Stimulated activated CD4-positive, alpha-beta T cell treated with anti-CD3 and anti-CD28 coated beads, Interleukin-12 subunit alpha, Interleukin-12 subunit beta, amount 100 ng/mL, for 4 hours (primary cell): ENCODE measurements at regions not wholly inside any gene's neighbourhood (a gene's known extent, or its start where the extent isn't known, plus 50 kb on each side); places are given as distances from the start of the nearest gene placed in this dataset.
A peak's percentile ranks its signal among the peaks of the same experiment; 100 is the strongest.
"Not testable (repeated sequence)": the region's sequence is repeated elsewhere in the genome, so short reads cannot be mapped to it uniquely, and the experiment has no call there.

ENCODE experiments used
- DNase-seq: peaks from one replicate; pipeline ENCODE4 v3.0.0-alpha.2; 2020

DNA sequence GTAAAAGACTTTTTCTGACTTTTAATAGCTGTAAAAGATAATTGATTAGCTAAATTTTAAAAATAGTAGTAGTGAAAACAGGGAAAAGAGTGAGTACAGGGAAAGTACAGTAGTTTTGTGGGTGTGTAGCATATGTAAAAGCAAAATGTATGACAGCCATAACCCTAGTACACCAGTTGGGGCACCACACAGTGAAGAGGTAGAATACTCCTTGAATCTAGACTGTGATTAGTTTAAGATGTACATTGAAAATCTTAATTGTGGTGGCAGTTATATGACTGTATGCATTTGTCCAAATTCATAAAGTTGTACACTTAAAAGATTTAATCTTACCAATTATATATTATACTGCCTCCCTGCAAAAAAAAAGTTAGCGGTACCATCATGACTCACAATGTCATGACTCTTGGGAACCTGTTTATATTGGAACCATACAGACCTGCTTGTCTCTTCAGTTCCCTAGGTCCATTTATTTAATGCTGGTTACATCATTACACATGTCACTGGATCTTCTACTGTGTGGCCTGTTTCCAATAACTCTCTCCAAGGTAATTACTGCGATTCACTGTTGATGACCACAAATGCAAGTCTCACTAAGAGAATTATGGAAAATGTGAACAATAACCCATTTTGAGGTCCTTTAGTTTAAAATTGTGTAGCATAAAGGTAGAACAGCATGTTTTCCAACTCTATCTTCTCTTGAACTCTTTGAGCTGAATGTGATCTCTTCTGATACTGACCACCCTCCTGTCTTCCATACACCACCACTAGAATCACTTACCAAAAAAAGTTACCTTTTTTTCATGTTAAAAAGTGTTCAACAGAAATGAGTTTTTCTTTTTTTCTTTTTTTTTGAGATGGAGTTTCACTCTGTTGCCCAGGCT lies 264.2 kb upstream of the AMIGO2 start:
- DNase-seq: no peak

DNA sequence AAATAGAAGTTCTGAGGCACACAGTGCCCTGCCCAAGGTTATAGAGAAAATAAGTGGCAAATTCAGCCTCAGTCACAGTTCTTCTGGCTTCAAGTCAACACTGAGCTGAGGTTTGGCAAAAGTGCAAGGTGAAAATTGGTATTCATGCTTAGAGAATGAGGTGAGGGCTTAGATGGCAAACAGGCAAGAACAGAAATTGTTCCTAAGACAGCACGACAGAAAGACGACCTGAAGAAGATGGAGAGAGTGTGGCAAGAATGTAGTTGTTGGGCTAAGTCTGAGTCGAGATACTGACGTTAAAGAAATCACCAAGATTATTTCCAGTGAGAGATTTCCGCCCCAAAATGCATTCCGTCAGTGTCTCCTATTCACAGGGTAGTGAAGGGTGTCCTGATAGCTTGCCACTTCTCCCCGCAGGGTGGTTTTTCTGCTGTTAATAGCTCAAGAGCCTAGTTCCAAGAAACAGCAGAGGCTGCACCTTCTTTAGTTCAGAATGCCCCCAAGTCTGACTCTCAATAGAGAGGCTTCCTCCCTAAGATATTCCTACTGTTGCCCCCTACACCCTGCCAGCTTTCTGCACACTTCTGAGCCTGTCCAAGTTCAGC lies 260.8 kb upstream of the AMIGO2 start:
- no peak for DNase-seq

DNA sequence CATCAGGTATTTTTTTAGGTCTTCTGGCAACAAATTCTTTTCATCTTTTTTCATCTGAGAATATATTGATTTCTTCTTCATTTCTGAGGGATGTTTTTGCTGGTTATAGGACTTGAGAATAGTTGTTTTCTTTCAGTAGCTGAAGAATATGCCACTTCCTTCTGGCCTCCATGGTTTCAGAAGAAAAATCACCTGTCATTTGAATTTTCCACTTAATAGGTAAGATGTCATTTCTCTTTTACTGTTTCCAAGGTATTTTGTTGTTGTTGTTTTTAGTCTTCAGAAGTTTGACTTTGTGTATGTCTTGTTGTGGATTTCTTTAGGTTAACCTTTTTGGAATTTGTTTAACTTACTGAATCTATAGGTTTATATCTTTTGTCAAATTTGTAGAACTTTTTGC lies 257.8 kb upstream of the AMIGO2 start:
- no peak for DNase-seq

DNA sequence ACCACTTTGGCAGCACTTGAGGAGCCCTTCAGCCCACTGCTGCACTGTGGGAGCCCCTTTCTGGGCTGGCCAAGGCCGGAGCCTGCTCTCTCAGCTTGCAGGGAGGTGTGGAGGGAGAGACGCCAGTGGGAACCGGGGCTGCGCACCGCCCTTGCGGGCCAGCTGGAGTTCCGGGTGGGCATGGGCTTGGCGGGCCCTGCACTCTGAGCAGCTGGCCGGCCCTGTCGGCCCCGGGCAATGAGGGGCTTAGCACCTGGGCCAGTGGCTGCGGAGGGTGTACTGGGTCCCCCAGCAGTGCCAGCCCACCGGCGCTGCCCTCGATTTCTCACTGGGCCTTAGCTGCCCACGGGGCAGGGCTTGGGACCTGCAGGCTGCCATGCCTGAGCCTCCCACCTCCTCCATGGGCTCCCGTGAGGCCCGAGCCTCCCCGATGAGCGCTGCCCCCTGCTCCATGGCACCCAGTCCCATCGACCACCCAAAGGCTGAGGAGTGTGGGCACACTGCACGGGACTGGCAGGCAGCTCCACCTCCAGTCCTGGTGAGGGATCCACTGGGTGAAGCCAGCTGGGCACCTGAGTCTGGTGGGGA lies 253.6 kb upstream of the AMIGO2 start:
- not testable (repeated sequence) for DNase-seq

DNA sequence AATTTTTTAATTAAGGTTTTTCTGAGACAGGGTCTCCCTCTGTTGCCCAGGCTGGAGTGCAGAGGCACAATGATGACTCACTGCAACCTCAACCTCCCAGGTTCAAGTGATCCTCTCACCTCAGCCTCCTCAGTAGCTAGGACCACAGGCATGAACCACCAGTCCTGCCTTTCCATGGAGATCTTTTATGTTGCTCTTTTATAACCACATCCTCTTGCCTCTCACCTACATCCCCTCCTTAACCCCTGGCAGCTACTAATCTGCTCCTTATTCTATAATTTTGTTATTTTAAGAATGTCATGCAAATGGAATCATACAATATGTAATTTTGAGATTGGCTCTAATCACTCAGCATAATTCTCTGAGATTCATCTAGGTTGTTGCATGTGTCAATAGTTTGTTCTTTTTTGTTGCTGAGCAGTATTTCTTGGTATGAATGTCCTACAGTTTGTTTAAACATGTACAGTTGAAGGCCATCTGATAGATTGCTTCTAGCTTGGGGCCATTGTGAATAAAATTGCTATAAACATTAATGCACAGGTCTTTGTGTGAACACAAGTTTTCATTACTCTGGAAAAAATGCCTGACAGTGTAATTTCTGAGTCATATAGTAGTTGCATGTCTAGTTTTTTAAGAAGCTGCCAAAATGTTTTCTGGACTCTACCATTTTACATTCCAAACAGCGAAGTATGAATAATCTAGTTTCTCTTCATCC lies 249.2 kb upstream of the AMIGO2 start:
- no peak for DNase-seq

DNA sequence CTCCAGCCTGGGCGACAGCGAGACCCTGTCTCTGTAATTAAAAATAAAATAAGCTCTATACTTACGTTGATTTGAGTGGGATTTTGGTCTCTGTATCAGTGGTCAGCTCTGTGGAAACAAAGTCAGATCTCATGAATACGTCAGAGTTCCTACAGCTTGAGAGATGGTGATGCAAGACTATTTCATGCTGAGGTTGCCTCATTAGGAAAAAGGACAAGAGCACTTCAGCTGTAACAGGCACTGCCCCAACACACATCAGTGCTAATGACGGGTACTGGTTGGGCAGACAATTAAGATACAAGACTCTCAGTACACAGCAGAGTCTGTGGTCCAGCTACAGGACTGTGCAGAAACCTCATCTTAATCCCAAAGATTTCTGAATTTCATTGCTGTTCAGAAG lies 246.4 kb upstream of the AMIGO2 start:
- DNase-seq: no peak

DNA sequence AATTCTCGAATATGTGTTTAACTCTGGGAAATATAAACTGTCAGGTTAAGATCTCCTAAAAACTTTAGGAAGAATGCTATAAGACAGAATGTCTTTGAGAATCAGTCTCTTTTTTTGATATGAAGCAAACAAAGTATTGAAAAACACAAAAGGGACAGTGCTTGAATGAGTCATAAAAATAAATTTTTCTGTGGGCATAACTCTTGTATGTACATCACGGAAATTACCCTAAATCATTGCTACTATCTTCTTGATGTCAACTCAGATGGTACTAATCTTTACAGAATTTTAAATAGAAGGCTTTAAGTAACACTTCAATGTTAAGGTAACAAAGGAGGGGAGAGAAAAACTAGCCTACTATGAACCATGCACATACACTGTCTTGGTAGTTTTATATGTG lies 244.0 kb upstream of the AMIGO2 start:
- DNase-seq: no peak

DNA sequence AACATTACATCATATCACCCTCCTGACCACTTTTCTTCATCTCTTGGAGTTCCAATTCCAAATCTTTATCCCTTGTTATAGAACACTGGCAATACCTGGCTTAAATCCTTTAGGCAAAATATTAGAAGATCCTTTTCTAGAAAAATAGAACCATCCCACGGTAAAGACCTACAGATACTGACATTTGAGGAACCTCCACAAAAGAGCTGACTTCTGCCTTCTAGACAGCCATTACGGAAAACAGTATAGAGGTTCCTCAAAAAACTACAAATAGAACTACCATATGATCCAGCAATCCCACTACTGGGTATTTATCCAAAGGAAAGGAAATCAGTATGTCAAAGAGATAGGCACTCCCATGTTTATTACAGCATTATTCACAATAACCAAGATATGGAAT lies 241.7 kb upstream of the AMIGO2 start:
- DNase-seq: no peak

DNA sequence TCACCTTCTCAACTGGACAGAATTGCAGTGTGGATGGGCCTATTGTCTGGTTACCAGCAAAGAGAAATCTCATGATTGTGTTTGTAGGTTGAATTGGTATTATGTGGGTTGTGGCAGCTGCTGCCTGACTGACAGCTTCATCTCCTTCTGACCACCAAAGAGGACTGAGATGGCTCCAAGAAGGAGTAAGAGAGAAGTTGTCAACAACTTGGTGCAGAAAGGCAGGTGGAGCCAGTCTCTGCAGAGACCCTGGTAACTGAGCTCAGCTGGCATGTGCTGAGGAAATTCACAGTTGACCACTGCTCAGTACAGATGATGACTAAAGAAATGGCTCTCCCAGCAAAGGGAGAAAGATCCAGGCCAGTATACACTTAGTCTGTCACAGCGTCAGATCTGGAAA lies 240.0 kb upstream of the AMIGO2 start:
- no peak for DNase-seq

DNA sequence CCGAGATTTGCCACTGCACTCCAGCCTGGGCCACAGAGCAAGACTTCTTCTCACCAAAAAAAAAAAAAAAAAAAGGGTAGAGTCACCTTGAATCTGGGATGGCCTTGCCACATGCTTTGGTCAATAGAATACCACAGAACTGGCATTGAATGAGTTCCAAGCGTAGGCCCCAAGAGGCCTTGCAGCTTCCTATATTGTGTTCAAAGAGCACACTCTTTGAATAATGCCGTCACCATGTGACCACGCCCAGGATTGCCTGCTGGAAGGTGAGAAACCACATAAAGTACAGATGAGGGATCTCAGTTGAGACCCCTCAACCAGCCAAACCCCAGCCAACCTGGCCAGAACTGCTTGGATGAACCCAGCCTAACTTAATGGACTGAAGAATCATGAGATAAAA lies 239.2 kb upstream of the AMIGO2 start:
- DNase-seq: no peak

DNA sequence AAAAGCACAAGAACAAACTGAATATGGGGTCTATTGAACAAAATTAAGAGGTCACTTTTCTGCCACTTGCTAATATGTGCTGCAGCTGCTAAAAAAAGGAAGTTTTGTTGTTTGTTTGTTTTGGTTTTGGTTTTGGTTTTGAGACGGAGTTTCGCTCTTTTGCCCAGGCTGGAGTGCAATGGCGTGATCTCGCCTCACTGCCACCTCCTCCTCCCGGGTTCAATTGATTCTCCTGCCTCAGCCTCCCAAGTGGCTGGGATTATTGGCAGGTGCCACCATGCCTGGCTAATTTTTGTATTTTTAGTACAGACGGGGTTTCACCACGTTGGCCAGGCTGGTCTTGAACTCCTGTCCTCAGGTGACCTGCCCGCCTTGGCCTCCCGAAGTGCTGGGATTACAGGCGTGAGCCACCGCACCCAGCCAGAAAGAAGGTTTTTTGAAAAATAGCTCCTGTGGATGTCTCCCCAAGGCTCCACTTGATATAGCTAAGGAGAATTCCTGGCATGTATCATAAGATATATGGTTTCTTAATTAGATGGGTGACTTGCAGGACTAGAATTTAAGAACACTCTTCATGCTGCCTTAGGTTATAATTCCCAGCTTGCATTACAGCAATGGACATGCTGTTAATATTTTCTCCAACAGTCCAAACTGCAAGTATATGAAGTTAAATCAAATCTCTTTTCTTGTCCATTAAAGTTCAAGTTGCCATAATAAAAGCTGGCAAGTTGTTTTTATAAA lies 237.6 kb upstream of the AMIGO2 start:
- DNase-seq: no peak

DNA sequence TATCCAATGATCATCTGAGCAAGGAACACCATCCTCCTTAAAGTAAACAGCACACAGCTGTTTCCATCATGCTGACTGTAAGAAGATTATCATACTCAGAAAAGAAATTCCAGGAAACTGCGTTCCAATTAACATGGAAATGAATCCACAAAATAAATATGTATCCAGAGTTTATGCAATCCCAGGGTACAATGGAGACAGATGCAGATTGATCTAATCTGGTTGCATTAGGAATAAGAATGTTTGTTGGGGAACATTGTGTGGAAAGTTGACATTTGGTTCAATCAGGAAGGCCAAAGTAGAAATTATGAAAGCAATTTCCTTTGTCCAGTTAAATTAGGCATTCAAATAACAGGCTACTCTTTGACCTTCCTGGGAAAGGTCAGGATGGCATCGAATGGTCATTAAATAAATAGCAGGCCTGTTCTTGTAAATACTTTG lies 236.9 kb upstream of the AMIGO2 start:
- DNase-seq: no peak

DNA sequence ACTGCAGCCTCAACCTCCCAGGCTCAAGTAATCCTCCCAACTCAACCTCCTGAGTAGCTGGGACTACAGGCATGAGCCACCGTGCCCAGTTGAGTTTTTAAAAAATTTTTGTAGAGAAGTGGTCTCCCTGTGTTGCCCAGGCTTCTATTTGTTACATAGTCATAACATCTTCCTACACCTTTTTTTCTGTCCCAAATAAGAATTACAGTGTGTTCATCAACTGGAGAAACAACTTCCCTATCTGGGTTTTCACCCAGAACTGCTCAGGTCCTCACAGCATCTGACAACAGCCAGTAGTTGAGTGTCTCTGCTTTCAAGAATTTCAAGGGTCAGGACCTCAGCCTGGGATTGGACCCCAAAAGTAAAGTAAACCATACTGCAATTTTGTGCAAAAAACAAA lies 235.2 kb upstream of the AMIGO2 start:
- no peak for DNase-seq

DNA sequence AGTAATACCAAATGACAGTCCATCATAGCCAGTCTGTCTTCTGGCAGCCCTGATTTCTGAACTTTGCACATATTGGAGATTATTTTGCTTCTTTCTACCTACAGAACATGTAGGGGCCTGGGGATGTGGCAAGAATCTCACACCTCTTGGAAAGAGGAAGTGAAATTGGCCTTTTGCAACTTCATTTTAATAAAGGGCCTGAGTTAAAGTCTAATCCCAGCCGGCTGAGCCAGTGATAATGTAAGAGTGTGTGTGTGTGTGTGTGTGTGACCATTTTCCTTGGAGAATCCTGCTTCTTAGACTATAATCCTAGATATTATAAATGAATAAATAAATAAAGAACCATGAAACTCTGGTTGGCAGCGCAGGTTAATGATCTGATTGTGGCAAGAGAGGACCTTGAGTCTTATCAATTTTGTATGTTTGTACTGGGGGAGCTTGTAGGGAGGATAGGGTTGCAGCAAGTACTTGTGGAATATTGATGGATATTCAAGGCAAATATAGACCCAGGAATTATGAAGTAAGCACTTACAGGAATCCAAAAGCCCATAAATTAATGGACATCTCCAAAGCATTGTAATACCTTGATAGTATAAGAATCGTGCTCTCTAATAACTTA lies 233.2 kb upstream of the AMIGO2 start:
- DNase-seq: no peak

DNA sequence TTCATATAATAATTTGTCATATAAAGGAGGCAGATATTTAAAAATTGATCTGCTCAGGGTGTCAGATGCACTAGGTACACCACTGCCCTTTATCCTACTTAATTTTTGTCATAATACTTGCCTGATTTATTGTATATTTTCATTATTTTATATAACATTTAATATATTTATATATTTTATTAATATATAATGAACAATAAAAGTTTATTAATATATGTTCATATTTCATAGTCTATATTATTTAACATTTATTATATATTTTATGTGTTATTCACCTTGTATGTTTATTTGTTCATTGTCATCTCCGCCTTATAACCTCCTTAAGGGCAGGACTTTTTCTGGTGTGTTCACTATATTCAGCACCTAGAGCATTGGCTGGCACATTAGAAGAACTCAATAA lies 232.4 kb upstream of the AMIGO2 start:
- no peak for DNase-seq

DNA sequence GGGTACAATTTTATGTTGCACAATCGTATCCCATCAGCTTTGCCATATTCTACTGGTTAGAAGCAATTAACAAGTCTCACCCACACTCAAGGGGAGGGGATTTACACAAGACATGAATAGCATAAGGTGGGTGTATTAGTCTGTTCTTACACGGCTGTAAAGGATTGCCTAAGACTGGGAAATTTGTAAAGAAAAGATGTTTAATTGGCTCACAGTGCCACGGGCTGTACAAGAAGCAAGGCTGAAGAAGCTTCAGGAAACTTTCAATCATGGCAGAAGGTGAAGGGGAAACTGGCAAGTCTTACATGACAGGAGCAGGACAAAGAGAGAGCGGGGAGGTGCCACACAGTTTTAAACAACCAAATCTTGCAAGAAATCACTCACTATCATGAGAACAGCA lies 231.8 kb upstream of the AMIGO2 start:
- DNase-seq: no peak

DNA sequence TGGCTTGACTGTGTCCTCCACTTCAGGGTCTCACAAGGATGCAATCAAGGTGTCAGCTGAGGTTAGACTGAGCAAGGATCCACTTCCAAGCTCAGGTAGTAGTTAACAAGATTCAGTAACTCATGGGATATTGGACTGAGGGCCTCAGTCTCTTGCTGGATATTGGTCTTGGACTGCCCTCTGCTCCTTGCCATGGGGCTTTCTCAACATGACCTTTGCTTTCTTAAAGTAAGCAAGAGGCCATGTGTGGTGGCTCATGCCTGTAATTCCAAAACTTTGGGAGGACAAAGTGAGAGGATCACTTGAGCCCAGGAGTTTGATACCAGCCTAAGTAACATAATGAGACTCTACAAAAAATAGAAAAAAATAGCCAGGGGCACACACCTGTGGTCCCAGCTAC lies 231.3 kb upstream of the AMIGO2 start:
- DNase-seq: no peak

DNA sequence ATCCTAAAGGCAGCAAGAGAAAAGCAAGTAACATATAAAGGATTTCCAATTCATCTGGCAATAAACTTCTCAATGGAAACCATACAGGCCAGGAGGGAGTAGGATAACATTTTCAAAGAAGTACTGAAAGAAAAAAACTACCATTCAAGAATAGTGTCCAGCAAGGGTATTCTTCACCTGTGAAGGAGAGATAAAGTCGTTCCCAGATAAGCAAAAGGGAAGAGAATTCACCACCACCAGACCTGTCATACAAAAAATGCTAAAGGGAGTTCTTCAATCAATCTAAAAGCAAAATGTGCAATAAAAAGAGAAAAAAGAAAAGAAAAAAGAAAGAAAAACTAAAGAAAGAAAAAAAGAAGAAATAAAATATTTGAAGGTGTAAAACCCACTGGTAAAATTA lies 228.9 kb upstream of the AMIGO2 start:
- DNase-seq: no peak

DNA sequence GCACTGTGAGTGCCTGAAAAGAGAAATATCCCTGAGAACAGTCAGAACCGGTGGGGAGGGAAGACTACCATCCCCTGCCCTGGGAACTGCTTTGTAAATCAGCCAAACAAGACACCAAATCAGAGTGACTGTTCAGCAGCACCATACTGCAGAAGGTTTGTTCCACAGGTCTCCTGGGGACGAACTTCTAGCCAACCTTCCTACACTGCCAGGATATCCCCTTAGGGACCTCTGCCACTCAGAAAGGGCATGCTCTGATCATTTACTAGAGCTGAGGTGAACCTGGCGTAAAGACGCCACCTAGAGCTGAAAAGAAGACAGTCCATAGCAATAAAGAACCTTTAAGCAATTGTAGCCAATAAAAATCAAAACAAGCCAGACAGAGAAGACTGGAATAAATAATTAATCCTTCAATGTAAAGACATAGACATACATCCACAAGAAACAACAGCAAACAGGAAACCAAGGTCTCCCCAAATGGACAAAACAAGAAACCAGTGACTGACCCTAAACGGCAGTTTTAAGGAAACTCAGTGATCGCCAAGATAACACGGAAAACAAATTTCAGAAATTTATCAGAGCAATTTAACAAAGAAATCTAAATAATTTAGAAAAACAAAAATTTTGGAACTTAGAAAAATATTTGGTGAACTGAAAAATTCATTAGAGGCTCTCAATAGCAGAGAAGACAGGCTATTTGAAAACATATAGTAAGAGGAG lies 228.1 kb upstream of the AMIGO2 start:
- peak; percentile 33 for DNase-seq

DNA sequence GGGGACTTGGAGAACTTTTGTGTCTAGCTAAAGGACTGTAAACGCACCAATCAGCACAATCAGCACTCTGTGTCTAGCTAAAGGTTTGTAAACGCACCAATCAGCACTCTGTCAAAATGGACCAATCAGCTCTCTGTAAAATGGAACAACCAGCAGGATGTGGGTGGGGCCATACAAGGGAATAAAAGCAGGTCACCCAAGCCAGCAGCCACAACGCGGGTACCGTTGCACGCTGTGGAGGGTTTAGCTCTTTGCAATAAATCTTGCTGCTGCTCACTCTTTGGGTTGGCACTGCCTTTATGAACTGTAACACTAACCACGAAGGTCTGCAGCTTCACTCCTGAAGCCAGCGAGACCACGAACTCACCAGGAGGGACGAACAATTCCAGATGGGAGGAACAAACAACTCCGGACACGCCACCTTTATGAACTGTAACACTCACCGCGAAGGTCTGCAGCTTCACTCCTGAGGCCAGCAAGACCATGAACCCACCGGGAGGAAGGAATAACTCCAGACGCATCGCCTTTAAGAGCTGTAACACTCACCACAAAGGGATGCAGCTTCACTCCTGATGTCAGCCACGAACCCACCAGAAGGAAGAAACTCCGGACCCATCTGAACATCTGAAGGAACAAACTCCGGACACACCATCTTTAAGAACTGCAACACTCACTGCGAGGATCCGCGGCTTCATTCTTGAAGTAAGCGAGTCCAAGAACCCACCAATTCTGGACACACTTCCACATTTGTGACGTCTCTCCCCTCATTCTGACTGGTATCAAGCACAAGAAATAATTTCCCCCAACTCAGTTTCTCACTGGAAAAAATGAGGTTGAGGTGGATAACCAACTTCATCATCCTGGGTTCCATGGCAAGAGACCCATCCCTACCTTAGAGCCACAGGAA lies 227.3 kb upstream of the AMIGO2 start:
- peak; percentile 59 for DNase-seq

DNA sequence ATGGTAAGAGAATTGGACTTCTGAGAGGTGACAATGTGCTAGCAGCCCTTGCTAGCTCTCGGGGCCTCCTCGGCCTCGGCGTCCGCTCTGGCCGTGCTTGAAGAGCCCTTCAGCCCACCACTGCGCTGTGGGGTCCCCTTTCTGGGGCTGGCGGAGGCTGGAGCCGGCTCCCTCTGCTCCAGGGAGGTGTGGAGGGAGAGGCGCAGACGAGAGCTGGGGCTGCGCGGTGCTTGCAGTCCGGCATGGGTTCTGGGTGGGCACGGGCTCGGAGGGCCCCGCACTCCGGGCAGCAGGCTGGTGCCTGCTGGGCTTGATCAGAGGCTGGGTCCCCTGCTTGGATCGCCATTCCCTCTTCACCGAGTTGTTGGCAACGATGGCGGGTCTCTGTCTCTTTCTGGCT lies 226.4 kb upstream of the AMIGO2 start:
- DNase-seq: no peak
